Activated naive CD4-positive, alpha-beta T cell treated with anti-CD3 and anti-CD28 coated beads, Interleukin-2, amount 50 U/mL, for 16 hours (primary cell): ENCODE measurements at regions not wholly inside any gene's neighbourhood (a gene's known extent, or its start where the extent isn't known, plus 50 kb on each side); places are given as distances from the start of the nearest gene placed in this dataset.
"Not testable (repeated sequence)": the region's sequence is repeated elsewhere in the genome, so short reads cannot be mapped to it uniquely, and the experiment has no call there.

ENCODE experiments used
- DNase-seq: peaks from one replicate; pipeline ENCODE4 v3.0.0-alpha.2; 2020

DNA sequence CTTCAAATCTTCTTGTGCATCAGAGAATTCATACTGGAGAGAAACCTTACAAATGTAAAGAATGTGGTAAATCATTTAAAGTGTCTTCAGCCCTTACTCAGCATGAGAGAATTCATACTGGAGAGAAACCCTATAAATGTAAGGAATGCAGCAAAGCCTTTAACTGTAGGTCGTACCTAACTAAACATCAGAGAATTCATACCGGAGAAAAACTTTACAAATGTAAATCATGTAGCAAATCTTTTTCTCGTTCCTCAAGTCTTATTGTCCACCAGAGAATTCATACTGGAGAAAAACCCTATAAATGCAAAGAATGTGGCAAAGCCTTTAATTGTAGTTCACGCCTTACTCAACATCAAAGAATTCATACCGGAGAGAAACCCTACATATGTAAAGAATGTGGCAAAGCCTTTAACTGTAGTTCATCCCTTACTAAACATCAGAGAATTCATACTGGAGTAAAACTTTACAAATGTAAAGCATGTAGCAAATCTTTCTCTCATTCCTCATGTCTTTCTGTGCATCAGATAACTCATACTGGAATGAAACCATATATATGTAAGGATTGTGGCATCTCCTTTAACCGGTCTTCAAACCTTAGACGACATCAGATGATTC, 118.5 kb upstream of the ZNF267 start:
- DNase-seq: no peak

DNA sequence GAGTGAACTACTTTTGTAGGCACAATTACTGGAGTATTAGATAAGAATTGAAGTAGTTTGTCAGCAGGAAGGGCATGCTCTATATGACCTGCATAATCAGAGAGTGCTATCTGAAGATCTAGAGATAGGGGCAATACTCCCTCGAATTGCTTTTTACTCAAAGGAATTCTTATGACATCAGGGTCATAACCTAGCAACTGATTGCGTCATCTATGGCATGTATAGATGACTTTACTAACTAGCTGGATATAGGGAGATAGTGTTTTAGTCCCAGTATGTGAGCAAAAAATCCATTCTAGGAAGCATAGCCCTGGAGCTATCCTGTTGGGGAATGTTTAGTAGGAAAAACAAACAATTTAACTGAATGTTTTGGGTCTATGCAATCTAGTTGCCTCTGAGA, 109.5 kb upstream of the ZNF267 start:
- no peak for DNase-seq

DNA sequence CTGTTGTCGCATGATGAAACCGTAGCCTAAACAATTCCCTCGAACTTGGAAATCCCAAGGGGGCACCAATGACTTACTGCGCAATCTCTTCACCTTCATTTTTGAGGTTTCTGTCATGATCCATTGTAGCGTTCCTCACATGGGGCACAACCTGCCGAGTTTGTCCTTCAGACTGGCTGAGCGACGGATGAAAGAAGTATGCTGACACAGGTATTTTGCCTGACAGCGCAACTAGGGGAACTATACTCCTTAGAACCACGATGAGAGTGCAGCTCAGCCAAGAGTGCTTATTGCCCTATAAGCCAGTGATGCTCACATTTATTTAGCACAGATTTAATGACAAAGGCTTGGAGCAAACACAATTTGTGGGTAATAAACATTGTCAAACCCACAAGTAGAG, 106.3 kb upstream of the ZNF267 start:
- no peak for DNase-seq

DNA sequence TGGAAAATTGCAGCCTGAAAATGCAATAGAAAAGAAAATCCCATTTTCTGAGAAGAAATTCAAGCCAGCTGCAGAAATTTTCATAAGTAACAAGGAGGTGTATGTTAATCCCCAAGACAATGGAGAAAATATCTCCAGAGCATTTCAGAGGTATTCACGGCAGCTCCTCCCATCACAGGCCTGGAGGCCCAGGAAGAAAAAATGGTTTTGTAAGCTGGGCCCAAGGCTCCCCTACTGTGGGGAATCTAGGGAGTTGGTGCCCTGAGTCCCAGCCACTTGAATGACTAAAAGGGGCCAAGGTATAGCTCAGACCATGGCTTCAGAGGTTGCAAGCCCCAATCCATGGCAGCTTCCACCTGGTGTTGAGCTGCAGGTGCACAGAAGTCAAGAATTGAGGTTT, 93.3 kb upstream of the ZNF267 start:
- no peak for DNase-seq

DNA sequence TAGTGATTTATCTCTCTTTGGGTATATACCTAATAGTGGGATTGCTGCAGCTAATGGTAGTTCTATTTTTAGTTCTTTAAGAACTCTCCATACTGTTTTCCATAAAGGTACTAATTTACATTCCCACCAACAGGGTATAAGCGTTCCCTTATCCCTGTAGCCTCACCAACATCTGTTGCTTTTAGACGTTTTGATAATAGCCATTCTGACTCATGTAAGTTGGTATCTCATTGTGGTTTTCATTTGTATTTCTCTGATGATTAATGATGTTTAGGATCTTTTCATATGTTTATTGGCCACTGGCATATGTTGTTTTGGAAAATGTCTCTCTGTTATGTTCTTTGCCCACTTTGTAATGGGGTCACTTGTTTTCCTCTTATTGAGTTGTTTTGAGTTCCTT, 88.5 kb upstream of the ZNF267 start:
- no peak for DNase-seq

DNA sequence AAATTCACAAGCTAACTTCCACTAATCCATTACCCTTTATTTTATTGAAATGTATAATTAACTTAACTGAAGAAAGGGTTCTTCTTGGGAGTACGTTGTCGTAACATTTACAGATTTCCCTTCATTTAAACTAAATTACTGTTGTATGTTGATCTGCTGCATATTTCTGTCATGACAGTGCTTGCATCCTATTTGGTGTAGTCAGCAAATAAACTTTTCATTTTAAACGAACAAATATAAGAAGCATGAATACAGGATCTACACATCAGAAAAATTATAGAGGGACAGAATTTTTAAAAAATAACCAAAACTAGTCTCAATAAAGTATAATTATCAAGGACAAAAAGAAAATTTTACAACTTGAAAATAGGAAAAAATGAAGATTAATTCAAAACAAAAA, 66.5 kb upstream of the ZNF267 start:
- DNase-seq: no peak

DNA sequence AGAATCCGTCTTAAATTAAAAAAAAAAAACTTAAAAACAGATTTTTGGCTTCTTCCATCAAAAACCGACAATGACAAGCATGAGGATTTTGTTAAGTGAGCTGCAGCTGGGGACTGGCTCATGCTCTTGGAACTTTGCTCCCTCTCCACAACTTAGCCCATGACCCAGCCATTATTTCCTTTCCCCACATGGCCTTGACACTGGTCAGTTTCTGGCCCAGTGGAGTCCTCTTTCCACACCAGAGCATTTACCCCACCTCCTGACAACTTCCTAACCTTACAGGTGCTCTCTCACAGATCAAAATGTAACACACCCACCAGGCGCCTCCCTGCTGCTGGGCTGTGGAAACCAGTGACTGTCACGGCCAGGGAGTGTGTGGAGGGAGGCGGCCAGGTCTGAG, 62.7 kb upstream of the ZNF267 start:
- no peak for DNase-seq

DNA sequence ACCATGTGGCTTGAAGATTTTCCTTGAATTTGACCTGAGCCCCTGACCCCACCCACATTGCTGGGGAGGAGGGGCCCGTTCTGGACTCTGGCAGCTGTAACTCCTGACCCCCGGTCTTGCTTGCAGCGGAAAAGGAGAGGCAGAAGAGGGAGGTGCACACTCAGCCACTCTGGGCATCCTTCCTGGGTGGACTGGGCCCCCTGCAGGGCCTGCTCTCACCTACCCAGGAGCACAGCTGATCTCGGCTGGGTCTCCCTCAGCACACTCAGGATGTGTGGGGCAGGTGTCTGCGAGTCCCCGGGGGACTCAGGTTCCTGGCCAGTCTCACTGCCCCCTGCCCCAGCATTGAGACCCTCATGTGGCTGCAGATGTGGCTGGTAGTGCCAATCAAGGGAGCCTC, 57.5 kb upstream of the ZNF267 start:
- DNase-seq: not testable (repeated sequence)

DNA sequence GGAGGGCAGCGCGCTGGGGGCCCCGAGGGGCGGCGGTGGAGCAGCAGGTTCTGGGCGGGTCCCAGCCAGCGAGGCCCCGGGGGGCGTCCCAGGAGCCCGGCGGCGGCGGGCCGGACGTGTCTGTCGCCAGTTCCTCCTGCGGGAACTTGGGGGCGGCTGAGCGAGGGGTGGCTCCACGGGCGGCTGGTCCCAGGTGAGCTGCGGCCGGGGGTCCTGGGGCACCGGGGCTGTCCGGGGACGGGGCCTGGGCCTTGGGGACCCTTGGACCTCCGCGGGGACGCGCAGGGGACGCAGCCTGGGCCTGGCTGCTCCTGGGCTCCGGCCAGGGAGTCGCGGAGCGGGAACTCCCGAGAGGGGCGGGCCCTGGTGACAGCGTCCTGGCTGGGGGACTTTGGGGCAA, 54.2 kb upstream of the ZNF267 start:
- no peak for DNase-seq

DNA sequence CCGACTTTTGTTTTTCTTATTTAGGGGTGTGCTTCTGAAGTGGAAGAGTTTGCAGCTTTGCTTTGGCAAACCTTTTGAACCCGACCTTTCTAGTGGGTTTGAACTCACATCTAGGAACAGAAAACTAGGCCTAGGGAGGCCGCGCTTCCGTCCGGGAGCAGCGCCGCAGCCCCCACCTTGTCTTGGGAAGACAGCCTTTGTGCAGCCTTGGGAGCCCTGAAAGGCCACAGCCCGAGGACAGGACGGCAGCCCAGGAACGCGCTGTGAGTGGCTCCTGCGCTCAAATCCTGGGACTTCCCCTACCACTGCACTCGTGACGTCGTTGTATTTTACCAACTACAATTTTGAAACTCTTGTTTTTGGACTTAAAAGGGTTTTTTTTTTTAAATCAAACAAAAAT, 53.7 kb upstream of the ZNF267 start:
- no peak for DNase-seq
